SK-N-SH (cell line): ENCODE measurements at regions not wholly inside any gene's neighbourhood (a gene's known extent, or its start where the extent isn't known, plus 50 kb on each side); places are given as distances from the start of the nearest gene placed in this dataset.

Source experiments
- CTCF ChIA-PET: fragments of 300-600, 350-600 bp; formaldehyde crosslinking; extraction: SDS; loops from one replicate; lab custom pipeline; 2021; lab: Yijun Ruan, JAX
- POLR2A ChIA-PET: fragments of 350-600 bp; sonication (Branson Sonifier 250); formaldehyde crosslinking; extraction: SDS; loops from one replicate; lab custom pipeline; 2020; ENCODE audit warnings: antibody characterized with exemption, inconsistent platforms; lab: Yijun Ruan, JAX
- DNase-seq: peaks from one replicate; pipeline ENCODE4 v3.0.0; 2012
- H2AFZ ChIP-seq: fragments of 200-600 bp; sonication (generic); 2 replicates; pipeline ENCODE4 v1.8.1; 2016; ENCODE audit warnings: antibody characterized with exemption, mild to moderate bottlenecking, low read depth
- H3F3A ChIP-seq: fragments of 200-600 bp; sonication (generic); replicated peaks from 2 replicates; pipeline ENCODE3; 2016; ENCODE audit warnings: antibody characterized with exemption, mild to moderate bottlenecking; ENCODE audit not compliant: insufficient read depth
- H3K27ac ChIP-seq, 2 experiments: fragments of 200-500 bp in 1 of 2; fragments of 200-600 bp in 1 of 2; sonication (Bioruptor generic) in 1 of 2; sonication (generic), shearing (Covaris generic) in 1 of 2; 2 replicates each; pipeline versions ENCODE4 v1.5.1 to v1.6.1; 2014 to 2016; ENCODE audit warnings: low read depth in 2 of 2, inconsistent platforms in 1 of 2, low read length in 1 of 2, mild to moderate bottlenecking in 1 of 2, mixed read lengths in 1 of 2
- H3K27me3 ChIP-seq: fragments of 200-600 bp; sonication (generic), shearing (Covaris generic); 2 replicates; pipeline ENCODE4 v1.6.1; 2016; ENCODE audit warnings: mixed run types; ENCODE audit not compliant: insufficient read depth
- H3K36me3 ChIP-seq, 2 experiments: fragments of 200-500 bp in 1 of 2; fragments of 200-600 bp in 1 of 2; sonication (Bioruptor generic) in 1 of 2; sonication (generic) in 1 of 2; replicated peaks in 1 of 2; 2 replicates each; pipeline versions ENCODE3 to v1.5.1; 2014 to 2016; ENCODE audit warnings: low read length in 1 of 2, mild to moderate bottlenecking in 1 of 2; ENCODE audit not compliant: insufficient read depth in 2 of 2, control insufficient read depth in 1 of 2
- H3K4me1 ChIP-seq, 2 experiments: fragments of 200-500 bp in 1 of 2; fragments of 200-600 bp in 1 of 2; sonication (Bioruptor generic) in 1 of 2; sonication (generic), shearing (Covaris generic) in 1 of 2; 2 replicates each; pipeline versions ENCODE4 v1.5.1 to v1.6.1; 2014 to 2016; ENCODE audit warnings: low read depth in 1 of 2, low read length in 1 of 2, mixed run types in 1 of 2; ENCODE audit not compliant: insufficient read depth in 2 of 2, control insufficient read depth in 1 of 2
- H3K4me2 ChIP-seq: fragments of 200-600 bp; sonication (generic), shearing (Covaris generic); 2 replicates; pipeline ENCODE4 v1.6.1; 2017; ENCODE audit warnings: mixed run types
- H3K4me3 ChIP-seq, 2 experiments: fragments of 200-500 bp in 1 of 2; fragments of 200-600 bp in 1 of 2; sonication (Bioruptor generic) in 1 of 2; sonication (generic), shearing (Covaris generic) in 1 of 2; 2 replicates each; pipeline versions ENCODE4 v1.5.1 to v1.8.1; 2014 to 2016; ENCODE audit warnings: low read depth in 2 of 2, inconsistent platforms in 1 of 2, low read length in 1 of 2, mild to moderate bottlenecking in 1 of 2, mixed read lengths in 1 of 2, moderate library complexity in 1 of 2
- H3K79me2 ChIP-seq: fragments of 200-600 bp; sonication (generic); 2 replicates; pipeline ENCODE4 v1.8.1; 2017; ENCODE audit warnings: mild to moderate bottlenecking; ENCODE audit not compliant: insufficient read depth
- H3K9ac ChIP-seq: fragments of 200-600 bp; sonication (generic); 2 replicates; pipeline ENCODE4 v1.6.1; 2017; ENCODE audit warnings: mixed run types
- H3K9me2 ChIP-seq: fragments of 200-600 bp; sonication (generic); 2 replicates; pipeline ENCODE4 v1.6.1; 2017; ENCODE audit warnings: mixed run types
- H3K9me3 ChIP-seq: fragments of 200-600 bp; sonication (generic); 2 replicates; pipeline ENCODE4 v1.6.1; 2017; ENCODE audit warnings: mixed run types, mild to moderate bottlenecking, moderate library complexity
- H4K20me1 ChIP-seq: fragments of 200-600 bp; sonication (generic); 2 replicates; pipeline ENCODE4 v1.6.1; 2017; ENCODE audit warnings: mild to moderate bottlenecking, mixed run types; ENCODE audit not compliant: insufficient read depth
- ELF1 ChIP-seq: IDR thresholded peaks from 2 replicates; pipeline ENCODE4 v1.4.0; 2012
- EP300 ChIP-seq, 2 experiments: IDR thresholded peaks; 2 replicates each; pipeline versions ENCODE4 v1.4.0 to v1.6.1; 2012; ENCODE audit warnings: borderline replicate concordance in 1 of 2, low read depth in 1 of 2, low read length in 1 of 2
- EZH2phosphoT487 ChIP-seq: fragments of 200-600 bp; sonication (generic); IDR thresholded peaks from 2 replicates; pipeline ENCODE4 v1.6.1; 2017; ENCODE audit warnings: low read depth, mixed run types, mild to moderate bottlenecking, antibody characterized with exemption, moderate library complexity, borderline replicate concordance
- FOXJ3 ChIP-seq: sonication (generic); formaldehyde crosslinking; IDR thresholded peaks from 2 replicates; pipeline ENCODE4 v1.5.1; 2020; ENCODE audit warnings: mild to moderate bottlenecking, missing genetic modification reagents
- FOXM1 ChIP-seq: IDR thresholded peaks from 2 replicates; pipeline ENCODE4 v1.4.0; 2012; ENCODE audit warnings: low read depth, mild to moderate bottlenecking
- JUND ChIP-seq: IDR thresholded peaks from 2 replicates; pipeline ENCODE4 v1.4.0; 2012
- MXI1 ChIP-seq: IDR thresholded peaks from 2 replicates; pipeline ENCODE4 v1.6.1; 2012; ENCODE audit warnings: mild to moderate bottlenecking, low read depth, low read length, improper control_type of control experiment
- RFX5 ChIP-seq: IDR thresholded peaks from 2 replicates; pipeline ENCODE4 v1.6.1; 2012; ENCODE audit warnings: mild to moderate bottlenecking, improper control_type of control experiment, low read length
- TEAD4 ChIP-seq: IDR thresholded peaks from 2 replicates; pipeline ENCODE4 v1.4.0; 2012; ENCODE audit warnings: mild to moderate bottlenecking, borderline replicate concordance; ENCODE audit not compliant: insufficient read depth
- WGBS: methylation state at CpG from one replicate; pipeline ENCODE4 v1.1.6; 2017; ENCODE audit warnings: low lambda C conversion rate; 5-methylcytosine and 5-hydroxymethylcytosine counted together
- TF ChIP-seq, protein P1 (sequence below): IDR thresholded peaks from 2 replicates; pipeline ENCODE4 v1.6.1; 2012; ENCODE audit warnings: mild to moderate bottlenecking, low read depth, low read length, moderate library complexity
- TF ChIP-seq, protein P2 (sequence below): fragments of 150-350 bp; IDR thresholded peaks from 2 replicates; pipeline ENCODE4 v1.6.1; 2016; ENCODE audit warnings: mild to moderate bottlenecking, low read depth, low read length
- TF ChIP-seq, protein P3 (sequence below): fragments of 150-350 bp; IDR thresholded peaks from 2 replicates; pipeline ENCODE4 v1.6.1; 2017; ENCODE audit warnings: antibody characterized with exemption, low read length, low read depth, borderline replicate concordance

DNA sequence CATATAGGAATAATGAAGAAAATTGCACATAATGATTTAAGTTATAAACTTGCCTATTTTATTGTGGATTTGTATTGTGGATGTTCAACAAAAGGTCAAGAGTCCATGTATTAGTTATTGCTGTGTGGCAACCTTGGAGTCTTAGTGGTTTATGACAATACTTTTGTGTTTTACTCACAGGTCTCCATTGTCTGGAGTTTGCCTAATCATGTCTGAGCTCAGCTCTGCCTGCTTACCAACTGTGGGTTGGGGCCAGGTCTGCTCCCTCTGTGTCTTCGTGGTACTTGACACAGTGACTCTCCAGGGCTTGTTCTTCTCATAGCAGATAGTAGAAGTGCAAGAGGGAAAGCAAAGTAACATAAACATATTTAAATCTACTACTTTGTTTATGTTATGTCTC is 382.5 kb downstream of the CBLN2 start (continued):
- no peak for TF ChIP-seq EZH2phosphoT487
- TF ChIP-seq ELF1 = no peak
- TF ChIP-seq TEAD4 = no peak
- no peak for TF ChIP-seq FOXM1
- TF ChIP-seq, all 33 proteins: peak for 0

DNA sequence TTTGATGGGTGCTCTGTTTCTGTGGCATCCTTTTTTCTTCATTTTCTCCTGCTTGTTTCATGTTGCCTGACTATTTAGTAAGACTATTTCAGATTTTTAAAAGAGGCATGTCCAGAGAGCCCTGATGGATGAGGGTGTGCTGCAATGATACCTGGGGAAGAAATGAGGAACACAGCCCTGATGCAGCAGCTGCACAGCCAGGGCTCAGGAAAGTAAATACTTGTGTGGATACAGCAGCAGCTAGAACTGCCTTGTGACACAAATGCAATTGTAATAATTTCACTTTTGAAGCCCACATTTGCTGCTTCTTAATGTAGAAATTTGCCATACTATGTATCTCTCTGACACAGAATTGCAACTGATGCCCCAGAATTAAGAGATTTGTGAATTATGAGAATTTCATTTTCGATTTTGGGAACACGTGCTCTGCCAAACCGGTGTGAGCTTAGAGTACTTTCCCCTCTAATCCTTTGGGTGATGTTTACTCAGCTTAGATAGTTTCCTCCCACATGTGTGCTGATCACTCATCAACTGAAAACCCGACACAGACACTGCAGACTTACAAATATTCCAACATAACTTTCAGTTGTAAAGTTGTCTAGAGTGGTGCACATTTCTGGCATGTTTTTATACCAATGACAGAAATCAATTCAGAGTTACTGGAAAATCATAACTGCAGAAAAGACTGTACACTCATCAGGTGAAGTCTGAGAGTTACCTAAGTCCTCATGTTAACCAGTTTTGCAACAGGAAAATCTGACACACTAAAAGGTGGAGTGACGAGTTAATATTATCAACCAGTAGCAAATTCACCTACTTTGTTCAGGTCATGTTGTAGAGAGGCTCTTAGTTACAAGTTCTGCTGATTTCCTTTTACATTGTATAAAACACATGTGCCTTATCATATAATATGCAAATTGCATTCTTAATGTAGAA is 383.4 kb downstream of the CBLN2 start:
- ChIA-PET CTCF (no interaction called here), POLR2A (no interaction called here)
- H2AFZ ChIP-seq = no peak overlapping the region
- DNase-seq = no peak
- 50% methylated on average over 5 of the region's 5 CpGs for WGBS
- H3K4me1 ChIP-seq = no peaks in the 10 kb centered on the region
- H3K79me2 ChIP-seq = no peaks in the 10 kb centered on the region
- H3K9ac ChIP-seq = no peak overlapping the region
- H3K4me3 ChIP-seq = no peak overlapping the region
- H3K36me3 ChIP-seq = no peaks in the 10 kb centered on the region
- no peaks in the 10 kb centered on the region for H3K9me3 ChIP-seq
- no peak overlapping the region for H3K4me2 ChIP-seq
- no peaks in the 10 kb centered on the region for H4K20me1 ChIP-seq
- H3K9me2 ChIP-seq = no peaks in the 10 kb centered on the region
- TF ChIP-seq RFX5 (no peak), JUND (no peak), MXI1 (no peak), EP300 (IDR thresholded peaks at IDR 0.05; ENCODE audit: borderline replicate concordance in 1 of 2, low read depth in 1 of 2, low read length in 1 of 2) (no peak), FOXJ3 (CRISPR knock-in tag) (no peak)
- TF ChIP-seq, protein P1, sequence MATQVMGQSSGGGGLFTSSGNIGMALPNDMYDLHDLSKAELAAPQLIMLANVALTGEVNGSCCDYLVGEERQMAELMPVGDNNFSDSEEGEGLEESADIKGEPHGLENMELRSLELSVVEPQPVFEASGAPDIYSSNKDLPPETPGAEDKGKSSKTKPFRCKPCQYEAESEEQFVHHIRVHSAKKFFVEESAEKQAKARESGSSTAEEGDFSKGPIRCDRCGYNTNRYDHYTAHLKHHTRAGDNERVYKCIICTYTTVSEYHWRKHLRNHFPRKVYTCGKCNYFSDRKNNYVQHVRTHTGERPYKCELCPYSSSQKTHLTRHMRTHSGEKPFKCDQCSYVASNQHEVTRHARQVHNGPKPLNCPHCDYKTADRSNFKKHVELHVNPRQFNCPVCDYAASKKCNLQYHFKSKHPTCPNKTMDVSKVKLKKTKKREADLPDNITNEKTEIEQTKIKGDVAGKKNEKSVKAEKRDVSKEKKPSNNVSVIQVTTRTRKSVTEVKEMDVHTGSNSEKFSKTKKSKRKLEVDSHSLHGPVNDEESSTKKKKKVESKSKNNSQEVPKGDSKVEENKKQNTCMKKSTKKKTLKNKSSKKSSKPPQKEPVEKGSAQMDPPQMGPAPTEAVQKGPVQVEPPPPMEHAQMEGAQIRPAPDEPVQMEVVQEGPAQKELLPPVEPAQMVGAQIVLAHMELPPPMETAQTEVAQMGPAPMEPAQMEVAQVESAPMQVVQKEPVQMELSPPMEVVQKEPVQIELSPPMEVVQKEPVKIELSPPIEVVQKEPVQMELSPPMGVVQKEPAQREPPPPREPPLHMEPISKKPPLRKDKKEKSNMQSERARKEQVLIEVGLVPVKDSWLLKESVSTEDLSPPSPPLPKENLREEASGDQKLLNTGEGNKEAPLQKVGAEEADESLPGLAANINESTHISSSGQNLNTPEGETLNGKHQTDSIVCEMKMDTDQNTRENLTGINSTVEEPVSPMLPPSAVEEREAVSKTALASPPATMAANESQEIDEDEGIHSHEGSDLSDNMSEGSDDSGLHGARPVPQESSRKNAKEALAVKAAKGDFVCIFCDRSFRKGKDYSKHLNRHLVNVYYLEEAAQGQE = no peak
- TF ChIP-seq, protein P2, sequence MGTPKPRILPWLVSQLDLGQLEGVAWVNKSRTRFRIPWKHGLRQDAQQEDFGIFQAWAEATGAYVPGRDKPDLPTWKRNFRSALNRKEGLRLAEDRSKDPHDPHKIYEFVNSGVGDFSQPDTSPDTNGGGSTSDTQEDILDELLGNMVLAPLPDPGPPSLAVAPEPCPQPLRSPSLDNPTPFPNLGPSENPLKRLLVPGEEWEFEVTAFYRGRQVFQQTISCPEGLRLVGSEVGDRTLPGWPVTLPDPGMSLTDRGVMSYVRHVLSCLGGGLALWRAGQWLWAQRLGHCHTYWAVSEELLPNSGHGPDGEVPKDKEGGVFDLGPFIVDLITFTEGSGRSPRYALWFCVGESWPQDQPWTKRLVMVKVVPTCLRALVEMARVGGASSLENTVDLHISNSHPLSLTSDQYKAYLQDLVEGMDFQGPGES = no peak
- TF ChIP-seq, protein P3, sequence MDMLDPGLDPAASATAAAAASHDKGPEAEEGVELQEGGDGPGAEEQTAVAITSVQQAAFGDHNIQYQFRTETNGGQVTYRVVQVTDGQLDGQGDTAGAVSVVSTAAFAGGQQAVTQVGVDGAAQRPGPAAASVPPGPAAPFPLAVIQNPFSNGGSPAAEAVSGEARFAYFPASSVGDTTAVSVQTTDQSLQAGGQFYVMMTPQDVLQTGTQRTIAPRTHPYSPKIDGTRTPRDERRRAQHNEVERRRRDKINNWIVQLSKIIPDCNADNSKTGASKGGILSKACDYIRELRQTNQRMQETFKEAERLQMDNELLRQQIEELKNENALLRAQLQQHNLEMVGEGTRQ = no peak
- H3K27ac ChIP-seq = no peak overlapping the region
- no peaks in the 10 kb centered on the region for H3K27me3 ChIP-seq
- H3F3A ChIP-seq = no peaks in the 10 kb centered on the region
